ENCODE measurements at regions not wholly inside any gene's neighbourhood (a gene's known extent, or its start where the extent isn't known, plus 50 kb on each side); places are given as distances from the start of the nearest gene placed in this dataset.
"Not testable (repeated sequence)": the region's sequence is repeated elsewhere in the genome, so short reads cannot be mapped to it uniquely, and the experiment has no call there.

GRCh38 chr4:188797011-188797410 lies 657.8 kb downstream of the TRIML1 start:
- DNase-seq (ENCODE audit: extremely low read depth in 1 of 2, low read depth in 1 of 2), result not testable (repeated sequence)

GRCh38 chr4:188804861-188805260 lies 665.6 kb downstream of the TRIML1 start:
- no peak for DNase-seq (ENCODE audit: extremely low read depth in 1 of 2, low read depth in 1 of 2)

- DNase-seq (ENCODE audit: extremely low read depth in 1 of 2, low read depth in 1 of 2), result no peak
Measured at GRCh38 chr4:188811121-188811520, 671.9 kb downstream of the TRIML1 start.

GRCh38 chr4:188812644-188813043 lies 673.4 kb downstream of the TRIML1 start:
- DNase-seq (ENCODE audit: extremely low read depth in 1 of 2, low read depth in 1 of 2), result no peak

- DNase-seq (ENCODE audit: extremely low read depth in 1 of 2, low read depth in 1 of 2), result no peak
Measured at GRCh38 chr4:188818300-188818699, 679.1 kb downstream of the TRIML1 start.

DNA sequence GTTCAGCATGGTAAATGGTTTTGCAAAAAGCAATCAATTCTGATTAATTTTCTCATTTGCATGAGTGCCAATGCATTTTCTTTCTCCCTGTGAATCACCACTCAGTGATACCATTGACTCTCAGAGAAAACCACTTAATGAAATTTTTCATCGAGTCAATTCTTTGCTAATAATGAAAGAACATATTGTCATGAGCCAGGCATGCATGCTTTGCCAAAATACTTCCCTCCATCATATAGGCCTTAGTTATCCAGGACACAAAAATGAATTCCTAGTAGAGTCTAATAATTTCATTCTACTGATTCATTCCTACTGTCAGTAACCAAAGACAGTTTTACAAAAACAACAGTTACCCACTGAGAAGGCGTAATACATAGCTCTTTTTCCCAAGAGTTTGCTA lies 680.0 kb downstream of the TRIML1 start:
- DNase-seq (ENCODE audit: extremely low read depth in 1 of 2, low read depth in 1 of 2), result no peak

DNA sequence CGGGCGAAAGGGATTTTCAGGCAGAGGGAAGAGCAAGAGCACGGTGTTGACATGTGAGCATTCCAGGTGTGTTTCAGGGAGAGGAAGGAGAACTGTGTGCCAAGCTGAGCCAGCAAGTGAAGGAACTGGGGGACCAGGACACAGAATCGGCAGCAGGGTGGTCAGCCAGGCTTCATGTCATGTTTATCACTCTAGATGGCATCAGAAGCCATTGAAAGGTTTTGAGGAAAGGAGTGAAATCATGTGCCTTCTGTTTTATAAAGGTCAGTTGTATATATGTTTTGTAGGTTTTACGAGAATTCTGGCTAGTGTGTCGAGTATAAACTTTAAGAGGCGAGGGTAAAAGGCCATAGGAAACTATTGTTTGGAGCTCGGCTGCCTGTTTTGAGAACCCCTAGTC lies 682.3 kb downstream of the TRIML1 start:
- DNase-seq (ENCODE audit: extremely low read depth in 1 of 2, low read depth in 1 of 2), result no peak

GRCh38 chr4:188822698-188823097 lies 683.5 kb downstream of the TRIML1 start:
- no peak for DNase-seq (ENCODE audit: extremely low read depth in 1 of 2, low read depth in 1 of 2)

- no peak for DNase-seq (ENCODE audit: extremely low read depth in 1 of 2, low read depth in 1 of 2)
Measured at GRCh38 chr4:188824553-188824952, 685.3 kb downstream of the TRIML1 start.

DNA sequence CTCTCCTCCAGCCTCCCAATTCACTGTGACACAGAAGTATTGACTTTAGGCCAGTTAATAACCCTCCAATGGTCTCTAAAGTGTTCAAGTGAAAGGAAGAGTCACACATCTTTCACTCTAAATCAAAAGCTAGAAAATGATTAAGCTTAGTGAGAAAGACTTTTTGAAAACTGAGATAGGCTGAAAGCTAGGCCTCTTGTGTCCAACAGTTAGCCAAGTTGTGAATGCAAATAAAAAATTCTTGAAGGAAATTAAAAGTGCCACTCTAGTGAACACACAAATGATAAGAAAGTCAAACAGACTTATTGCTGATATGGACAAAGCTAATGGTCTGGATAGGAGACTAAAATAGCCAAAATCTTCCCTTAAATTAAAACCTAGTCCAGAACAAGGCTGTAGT lies 687.2 kb downstream of the TRIML1 start:
- no peak for DNase-seq (ENCODE audit: extremely low read depth in 1 of 2, low read depth in 1 of 2)

GRCh38 chr4:188839704-188840103 lies 700.5 kb downstream of the TRIML1 start:
- DNase-seq (ENCODE audit: extremely low read depth in 1 of 2, low read depth in 1 of 2), result no peak

DNA sequence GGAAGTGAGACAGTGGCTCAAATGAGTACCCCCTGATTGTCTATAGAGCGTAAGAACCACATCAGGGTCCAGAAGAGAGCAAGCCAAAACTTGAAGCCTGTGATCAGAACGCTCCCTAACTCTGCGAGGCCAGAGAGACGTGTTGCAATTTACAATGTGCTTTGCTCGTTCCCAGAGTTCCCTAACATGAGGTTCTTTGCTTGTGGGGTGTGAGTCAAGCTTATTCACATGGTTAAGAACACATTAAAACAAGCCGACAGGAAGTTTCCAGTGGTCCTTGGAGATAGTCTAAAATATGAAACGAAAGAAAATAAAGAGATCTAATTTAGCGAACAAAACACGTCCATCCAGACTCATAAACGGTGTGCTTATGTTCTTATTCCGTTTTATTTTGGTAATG lies 702.3 kb downstream of the TRIML1 start:
- DNase-seq (ENCODE audit: extremely low read depth in 1 of 2, low read depth in 1 of 2), result no peak

- DNase-seq (ENCODE audit: extremely low read depth in 1 of 2, low read depth in 1 of 2), result no peak
Measured at GRCh38 chr4:188854436-188854835, 715.2 kb downstream of the TRIML1 start.

- DNase-seq (ENCODE audit: extremely low read depth in 1 of 2, low read depth in 1 of 2), result no peak
Measured at GRCh38 chr4:188858696-188859095, 719.5 kb downstream of the TRIML1 start.

- DNase-seq (ENCODE audit: extremely low read depth in 1 of 2, low read depth in 1 of 2), result no peak
Measured at GRCh38 chr4:188864741-188865140, 725.5 kb downstream of the TRIML1 start.

DNA sequence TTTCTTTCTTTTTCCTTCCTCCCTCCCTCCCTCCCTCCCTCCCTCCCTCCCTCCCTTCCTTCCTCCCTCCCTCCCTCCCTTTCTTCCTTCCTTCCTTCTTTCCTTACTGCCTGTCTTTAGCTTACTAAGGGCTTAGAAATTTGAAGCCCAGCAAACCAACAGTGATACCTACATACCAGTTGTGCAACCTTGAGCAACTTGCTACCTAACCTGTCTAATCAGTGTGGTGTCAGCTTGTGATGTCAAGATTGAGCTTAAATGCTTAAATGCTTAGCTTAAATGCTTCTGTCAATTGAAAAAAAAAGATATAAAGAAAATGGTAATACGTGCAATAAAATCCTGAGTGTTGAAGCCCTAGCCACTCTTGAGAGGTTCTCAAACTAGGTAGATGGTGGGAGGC lies 728.6 kb downstream of the TRIML1 start:
- DNase-seq (ENCODE audit: extremely low read depth in 1 of 2, low read depth in 1 of 2), result no peak

DNA sequence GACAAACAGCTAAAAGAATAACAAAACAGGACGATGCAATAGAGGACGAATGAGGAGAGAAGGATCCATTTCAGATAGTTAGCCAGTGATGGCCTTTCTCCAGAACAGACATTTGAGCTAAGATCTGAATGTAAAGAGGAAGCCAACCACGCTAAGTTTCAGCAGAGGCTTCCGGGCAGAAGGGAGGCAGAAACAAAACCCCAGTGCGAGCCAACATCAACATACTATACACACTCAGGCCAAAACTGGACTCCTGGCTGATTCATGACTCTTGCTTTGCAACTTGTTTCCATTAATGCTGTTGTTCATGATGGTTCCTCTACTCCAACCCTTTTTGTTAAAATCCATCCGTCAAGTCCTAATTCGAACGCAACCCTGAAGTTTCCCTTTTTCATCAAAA lies 730.3 kb downstream of the TRIML1 start:
- no peak for DNase-seq (ENCODE audit: extremely low read depth in 1 of 2, low read depth in 1 of 2)

DNA sequence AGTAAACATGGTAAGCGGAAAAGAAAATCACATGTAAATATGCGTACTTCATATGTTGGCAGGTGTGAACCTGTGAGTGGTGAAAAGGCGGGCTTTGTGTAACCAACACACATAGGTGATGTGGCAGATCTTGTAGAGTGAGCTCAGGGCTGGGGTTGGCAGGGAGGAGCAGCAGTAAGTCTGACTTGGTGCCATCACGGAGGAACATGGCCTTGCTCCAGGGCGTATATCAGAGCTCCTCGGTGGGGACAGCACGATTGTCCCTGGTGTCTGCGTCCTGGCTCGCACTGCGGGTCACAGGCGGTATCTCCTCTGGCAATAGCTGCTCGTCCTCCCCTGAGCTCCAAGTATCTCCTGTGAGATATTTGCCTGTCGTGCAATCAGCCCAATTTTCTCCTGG lies 733.6 kb downstream of the TRIML1 start:
- no peak for DNase-seq (ENCODE audit: extremely low read depth in 1 of 2, low read depth in 1 of 2)

DNA sequence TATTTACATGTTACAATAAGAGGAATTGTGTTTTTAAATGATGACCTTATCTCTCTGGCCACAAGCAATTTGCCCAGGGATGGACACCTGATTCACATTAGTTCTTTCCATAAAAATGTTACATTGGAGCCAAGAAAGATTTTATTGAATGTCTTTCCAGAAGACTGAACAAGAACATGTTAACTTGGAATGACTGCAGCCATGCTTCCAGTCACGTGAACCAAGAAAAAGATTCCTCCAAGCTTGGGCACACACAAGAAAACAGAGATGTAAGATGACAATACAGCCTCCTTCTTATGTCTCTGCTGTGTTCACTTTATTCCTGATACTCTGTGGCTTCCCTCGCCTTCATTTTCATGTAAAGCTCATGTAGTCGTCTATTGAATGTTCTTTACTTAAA lies 737.6 kb downstream of the TRIML1 start:
- no peak for DNase-seq (ENCODE audit: extremely low read depth in 1 of 2, low read depth in 1 of 2)

- DNase-seq (ENCODE audit: extremely low read depth in 1 of 2, low read depth in 1 of 2), result no peak
Measured at GRCh38 chr4:188879598-188879997, 740.4 kb downstream of the TRIML1 start.

DNA sequence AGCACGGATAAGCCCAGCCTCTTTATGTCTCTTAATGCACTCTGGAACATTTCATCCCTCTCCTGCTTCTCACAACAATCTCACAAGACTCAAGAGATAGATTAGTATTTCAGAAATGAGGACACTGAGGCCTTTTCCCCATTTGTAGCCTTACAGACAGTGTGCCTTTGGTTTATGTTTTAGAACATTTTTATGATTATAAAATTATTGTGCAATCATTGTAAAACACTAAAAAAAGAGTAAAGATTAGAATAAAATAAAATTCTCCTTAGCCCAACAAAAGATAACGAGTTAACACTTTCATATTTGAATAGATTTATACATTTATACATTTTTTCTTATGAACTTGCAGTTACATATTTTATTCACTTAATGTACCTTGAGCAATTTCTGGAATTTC lies 748.7 kb downstream of the TRIML1 start:
- no peak for DNase-seq (ENCODE audit: extremely low read depth in 1 of 2, low read depth in 1 of 2)

- DNase-seq (ENCODE audit: extremely low read depth in 1 of 2, low read depth in 1 of 2), result no peak
Measured at GRCh38 chr4:188892837-188893236, 753.6 kb downstream of the TRIML1 start.

DNA sequence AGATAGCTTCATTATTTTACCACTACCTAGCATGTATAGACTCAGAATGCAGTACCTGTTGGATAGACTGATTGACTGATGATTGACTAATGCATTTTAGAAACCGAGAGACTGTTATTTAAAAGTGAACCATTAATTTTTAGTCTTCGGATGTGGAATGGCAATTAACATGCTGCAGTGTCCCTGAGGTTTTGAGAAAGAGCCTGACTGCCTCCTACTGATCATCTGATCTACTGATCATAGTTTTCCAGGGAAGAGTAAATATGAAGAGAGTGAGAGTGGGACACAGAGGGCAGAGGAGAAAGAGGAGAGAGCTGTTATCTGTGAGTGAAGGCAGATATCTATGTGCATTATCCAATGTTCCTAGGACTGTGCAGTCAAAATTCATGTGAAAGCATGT lies 764.7 kb downstream of the TRIML1 start:
- no peak for DNase-seq (ENCODE audit: extremely low read depth in 1 of 2, low read depth in 1 of 2)

DNA sequence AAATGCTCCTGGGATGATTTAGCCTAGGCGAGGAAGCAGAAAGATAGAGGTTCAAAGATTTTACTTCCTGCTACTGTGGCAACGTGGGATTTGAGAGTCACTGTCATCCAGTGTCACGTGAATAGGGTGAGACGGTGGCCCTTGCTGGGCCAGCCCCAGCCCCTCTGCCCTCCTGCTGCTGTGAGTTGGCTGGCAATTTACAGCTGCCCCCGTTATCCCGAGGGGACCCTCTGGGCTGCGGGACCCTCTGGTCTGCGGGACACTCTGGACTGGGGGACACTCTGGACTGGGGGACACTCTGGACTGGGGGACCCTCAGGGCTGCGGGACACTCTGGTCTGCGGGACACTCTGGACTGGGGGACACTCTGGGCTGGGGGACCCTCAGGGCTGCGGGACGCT lies 765.4 kb downstream of the TRIML1 start:
- no peak for DNase-seq (ENCODE audit: extremely low read depth in 1 of 2, low read depth in 1 of 2)

All from activated CD8-positive, alpha-beta memory T cell treated with anti-CD3 and anti-CD28 coated beads for 1 hour (primary cell).